GM18870 (cell line): ENCODE measurements at regions not wholly inside any gene's neighbourhood (a gene's known extent, or its start where the extent isn't known, plus 50 kb on each side); places are given as distances from the start of the nearest gene placed in this dataset.
"Not testable (repeated sequence)": the region's sequence is repeated elsewhere in the genome, so short reads cannot be mapped to it uniquely, and the experiment has no call there.

Source experiments
- ATAC-seq: cut with Tn5 transposase; IDR thresholded peaks from one replicate; pipeline ENCODE4 v1.9.1; 2021; ENCODE audit warnings: moderate library complexity; ENCODE audit not compliant: unreplicated experiment

- ATAC-seq = no peak
Observed at GRCh38 chr6:4342407-4343137, 207.2 kb upstream of the ECI2 start.

DNA sequence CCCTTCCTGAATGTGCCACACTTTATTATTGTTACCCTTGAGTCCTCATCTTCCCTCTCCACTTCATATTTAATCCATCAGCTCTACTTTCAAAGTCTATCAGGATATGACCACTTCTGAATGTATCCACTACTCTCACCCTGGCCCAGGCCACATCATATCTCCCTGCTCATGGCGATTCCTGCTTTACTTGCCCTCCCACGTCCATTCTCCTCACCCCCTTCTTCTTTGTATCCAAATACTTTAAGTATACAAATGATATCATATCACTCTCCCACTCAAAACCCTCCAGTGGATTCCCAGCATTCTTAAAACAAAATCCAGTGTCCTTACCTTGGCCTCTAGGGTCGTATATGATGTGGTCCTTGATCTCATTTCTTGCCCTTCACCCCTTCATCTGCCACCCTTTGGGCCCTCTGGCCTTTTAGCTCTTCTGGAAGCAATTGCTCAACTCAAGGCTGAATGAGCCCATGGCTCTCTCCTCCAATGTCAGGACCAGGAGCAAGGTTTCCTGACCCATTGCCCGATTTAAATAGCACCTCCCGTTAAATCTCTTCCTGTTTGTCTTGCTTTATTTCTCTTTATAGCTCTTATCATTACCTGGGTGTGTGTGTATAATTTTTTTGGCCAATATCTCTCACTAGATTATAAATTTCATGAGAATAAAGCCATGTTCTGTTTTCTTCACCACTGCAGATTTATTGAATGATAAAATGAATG, 205.9 kb upstream of the ECI2 start:
- no peak for ATAC-seq

DNA sequence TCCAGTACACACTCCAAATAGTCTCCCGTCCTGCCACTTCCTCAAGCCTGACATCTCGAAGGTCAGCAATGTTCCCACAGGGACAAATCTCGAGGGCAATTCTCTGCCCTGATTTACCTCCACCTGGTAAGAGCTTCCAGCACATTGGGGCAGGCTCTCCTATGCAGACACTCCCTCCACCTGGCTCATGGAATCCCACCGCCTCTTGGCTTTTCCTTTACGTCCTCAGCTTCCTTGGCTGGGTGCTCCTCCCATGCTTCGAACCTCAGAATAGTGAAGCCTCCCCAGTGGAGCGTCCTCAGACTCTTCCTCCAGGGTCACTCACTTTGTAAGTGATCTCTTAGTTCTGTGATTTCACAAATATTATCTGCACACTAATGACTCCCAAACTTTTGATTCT, 205.2 kb upstream of the ECI2 start:
- no peak for ATAC-seq

- no peak for ATAC-seq
Observed at GRCh38 chr6:4338884-4339283, 203.5 kb upstream of the ECI2 start.

- no peak for ATAC-seq
Observed at GRCh38 chr6:4336778-4337442, 201.5 kb upstream of the ECI2 start.

DNA sequence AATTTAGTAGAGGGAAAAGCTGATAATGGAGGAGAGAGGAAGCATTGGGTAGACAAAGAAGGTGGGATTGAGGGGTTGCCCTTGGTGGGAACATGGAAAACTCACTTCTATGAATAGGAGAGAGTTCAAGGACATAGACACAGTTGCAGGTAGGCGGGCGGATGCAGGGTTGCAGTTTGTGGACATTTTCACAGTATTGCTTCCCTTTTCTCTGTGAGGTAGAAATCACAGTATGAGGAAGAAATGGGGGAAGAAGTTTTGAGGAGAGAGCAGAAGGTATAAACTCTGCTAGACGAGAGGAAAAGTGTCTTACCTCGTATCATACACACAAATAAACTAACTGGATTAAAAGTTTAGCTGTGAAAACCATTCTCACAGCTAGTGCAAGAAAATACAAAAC, 200.7 kb upstream of the ECI2 start:
- no peak for ATAC-seq

GRCh38 chr6:4334158-4334740, 198.9 kb upstream of the ECI2 start:
- ATAC-seq = not testable (repeated sequence)

- no peak for ATAC-seq
Observed at GRCh38 chr6:4327841-4328240, 192.5 kb upstream of the ECI2 start.

DNA sequence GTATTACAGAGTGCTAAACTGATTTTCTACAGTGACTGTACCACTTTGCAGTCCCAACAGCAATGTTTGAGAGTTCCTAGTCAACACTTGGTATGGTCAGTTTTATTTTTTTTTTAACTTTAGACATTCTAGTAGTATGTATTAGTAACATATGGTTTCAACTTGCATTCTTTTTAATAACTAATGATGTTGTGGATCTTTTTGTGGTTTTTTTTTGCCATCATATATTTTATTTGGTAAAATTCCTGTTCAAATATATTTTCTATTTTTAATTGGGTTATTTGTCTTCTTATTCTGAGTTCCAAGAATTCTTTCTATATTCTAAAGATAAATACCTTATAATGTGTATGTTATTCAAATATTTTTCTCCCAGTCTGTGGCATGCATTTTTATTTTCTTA, 189.4 kb upstream of the ECI2 start:
- ATAC-seq = no peak

DNA sequence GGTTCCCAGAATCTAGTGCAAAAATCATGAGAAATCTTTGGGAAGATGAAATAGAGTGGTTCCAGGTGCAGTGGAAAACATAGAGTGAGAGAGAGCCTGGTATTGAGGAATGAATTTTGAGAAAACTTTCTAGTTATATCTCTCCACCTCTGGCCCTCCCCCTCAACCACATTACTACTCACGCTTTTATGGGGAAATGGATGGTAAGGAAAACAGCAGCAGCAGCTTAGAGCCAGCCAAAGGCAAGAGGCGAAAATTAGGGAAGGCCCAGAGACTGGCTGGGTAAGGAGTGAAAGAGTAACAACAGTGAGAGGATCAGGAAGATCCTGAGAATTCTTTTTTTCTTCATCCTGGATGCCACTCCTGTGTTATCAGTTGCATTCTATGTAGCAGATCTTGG, 187.9 kb upstream of the ECI2 start:
- ATAC-seq = no peak

DNA sequence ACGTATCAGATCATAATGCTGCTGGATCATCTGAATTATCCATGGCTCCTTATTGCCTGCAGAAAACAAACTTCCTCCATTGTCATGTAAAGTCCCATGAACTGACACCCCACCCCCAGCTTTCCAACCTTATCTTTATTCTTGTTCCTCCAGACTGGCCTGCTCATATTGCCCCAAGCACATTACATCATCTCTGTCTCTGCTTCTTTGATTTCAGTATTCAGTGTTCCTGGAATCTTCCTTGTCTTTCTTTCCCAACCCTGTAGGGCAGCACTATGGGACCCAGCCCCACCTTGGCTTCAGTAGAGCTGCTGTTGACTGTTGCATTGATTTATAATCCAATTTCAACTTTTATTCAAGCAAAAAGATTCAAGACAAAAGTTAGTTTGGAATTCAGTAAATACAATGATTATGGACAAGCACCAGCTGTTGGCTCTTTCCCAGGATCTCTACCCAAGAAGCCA, 187.5 kb upstream of the ECI2 start:
- ATAC-seq = no peak

GRCh38 chr6:4322134-4322845, 186.9 kb upstream of the ECI2 start:
- ATAC-seq = no peak

GRCh38 chr6:4320860-4321259, 185.5 kb upstream of the ECI2 start:
- ATAC-seq = no peak

DNA sequence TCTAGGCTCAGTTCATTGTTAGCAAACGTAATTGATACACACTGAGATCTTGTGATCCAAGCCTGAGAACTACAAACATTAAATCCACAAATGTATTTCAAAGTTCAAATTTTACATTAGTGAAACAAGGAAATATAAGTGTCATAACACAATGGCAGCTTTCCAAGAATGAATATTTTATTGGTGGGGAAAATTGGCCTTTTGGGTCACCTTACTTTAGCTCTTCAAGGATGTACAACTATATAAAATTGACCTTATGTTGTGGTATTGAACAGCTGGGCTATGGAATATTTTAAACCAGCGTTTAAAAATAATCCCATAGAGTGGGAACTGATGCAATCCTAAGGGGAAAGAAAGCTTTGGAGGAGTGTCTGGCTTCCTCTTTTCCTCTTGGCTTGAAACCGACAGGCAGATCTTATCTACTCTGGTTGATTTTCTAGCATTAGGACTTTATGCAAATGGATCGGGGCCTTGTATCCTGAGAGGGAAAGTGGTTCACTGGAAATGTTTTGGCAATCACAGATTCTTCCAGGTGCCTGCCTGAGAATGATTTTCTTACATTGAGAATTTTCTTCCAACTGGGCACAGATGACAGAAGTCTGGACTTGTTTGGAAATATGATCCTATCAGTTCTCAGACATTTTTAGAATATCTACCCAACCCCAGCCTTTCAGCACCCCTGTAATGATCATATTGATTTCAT, 184.8 kb upstream of the ECI2 start:
- no peak for ATAC-seq

DNA sequence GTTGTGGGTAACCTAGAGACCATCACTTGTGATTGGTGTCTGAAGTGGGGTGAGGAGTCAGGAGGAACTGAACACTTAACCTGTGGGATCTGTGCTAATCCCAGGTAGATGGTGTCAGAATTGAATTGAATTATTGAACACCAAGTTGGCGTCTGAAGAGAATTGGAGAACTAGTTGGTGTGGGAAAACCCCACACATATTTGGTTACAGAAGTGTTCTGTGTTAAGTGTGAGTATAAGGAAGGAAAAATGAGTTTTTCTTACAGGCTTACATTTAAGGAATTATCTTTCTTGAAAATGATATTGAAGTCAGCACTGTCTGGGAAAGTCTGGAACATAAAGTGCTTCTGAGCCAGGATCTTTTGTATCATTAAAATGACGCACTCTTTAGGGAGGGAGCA, 182.9 kb upstream of the ECI2 start:
- no peak for ATAC-seq

DNA sequence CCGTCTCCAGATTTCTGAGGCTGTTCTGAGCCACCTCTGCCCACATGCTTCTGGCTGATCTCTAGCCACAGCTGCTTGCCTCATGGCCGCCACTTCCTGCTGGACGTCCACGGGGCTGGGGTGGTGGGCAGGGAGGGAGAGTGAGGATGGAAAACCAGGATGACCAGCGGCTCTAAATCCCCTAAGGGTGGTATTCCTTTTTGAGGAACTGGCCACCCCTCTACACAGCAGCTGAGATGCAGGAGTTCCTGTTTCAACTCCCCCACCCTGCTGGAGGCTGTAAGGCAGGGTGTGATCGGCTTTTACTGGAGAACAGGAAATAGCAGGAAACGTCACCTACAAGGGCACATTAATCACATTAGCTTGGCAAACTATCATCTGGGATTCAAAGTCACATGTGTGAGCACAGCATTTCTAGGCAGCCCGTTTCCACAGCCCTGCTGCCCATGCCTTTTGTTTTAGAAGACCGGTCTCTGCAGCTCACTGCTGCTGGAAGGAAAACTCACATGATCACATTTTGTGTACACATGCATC, 181.6 kb upstream of the ECI2 start:
- no peak for ATAC-seq

GRCh38 chr6:4314201-4314707, 178.9 kb upstream of the ECI2 start:
- no peak for ATAC-seq

- ATAC-seq = no peak
Observed at GRCh38 chr6:4313044-4313686, 177.8 kb upstream of the ECI2 start.
